ENCODE measurements at regions not wholly inside any gene's neighbourhood (a gene's known extent, or its start where the extent isn't known, plus 50 kb on each side); places are given as distances from the start of the nearest gene placed in this dataset.

- DNase-seq, result no peak
- H3K36me3 ChIP-seq, result no peaks in the 10 kb centered on the region
- no peaks in the 10 kb centered on the region for H3K9me3 ChIP-seq
- H3K4me1 ChIP-seq, result no peaks in the 10 kb centered on the region
- no peak overlapping the region for H3K4me3 ChIP-seq
- intact Hi-C loops (cut with DNase I), result no loop called here
- ATAC-seq, result no peak
- H3K27me3 ChIP-seq (ENCODE audit: low read depth), result no peaks in the 10 kb centered on the region
- no peak overlapping the region for H3K27ac ChIP-seq
- no peak for TF ChIP-seq CTCF (IDR thresholded peaks at IDR 0.05)
Observed at GRCh38 chr5:133698259-133698554, 85.9 kb upstream of the FSTL4 start.

GRCh38 chr5:133697536-133698258, 85.4 kb upstream of the FSTL4 start:
- DNase-seq, result no peak

GRCh38 chr5:133696782-133697507, 84.6 kb upstream of the FSTL4 start:
- H3K4me1 ChIP-seq, result no peaks in the 10 kb centered on the region
- H3K4me3 ChIP-seq, result no peak overlapping the region
- DNase-seq (no peak), ATAC-seq (no peak)
- no peak overlapping the region for H3K27ac ChIP-seq
- no peak for TF ChIP-seq CTCF (IDR thresholded peaks at IDR 0.05)
- no peaks in the 10 kb centered on the region for H3K27me3 ChIP-seq (ENCODE audit: low read depth)
- intact Hi-C loops (cut with DNase I), result no loop called here
- no peaks in the 10 kb centered on the region for H3K9me3 ChIP-seq
- no peaks in the 10 kb centered on the region for H3K36me3 ChIP-seq

More at GRCh38 chr5:133697536-133698258, 85.4 kb upstream of the FSTL4 start:
- no peak for TF ChIP-seq CTCF (IDR thresholded peaks at IDR 0.05)
- H3K9me3 ChIP-seq, result no peaks in the 10 kb centered on the region
- H3K36me3 ChIP-seq, result no peaks in the 10 kb centered on the region
- ATAC-seq, result no peak
- H3K27ac ChIP-seq, result no peak overlapping the region
- H3K27me3 ChIP-seq (ENCODE audit: low read depth), result no peaks in the 10 kb centered on the region
- H3K4me3 ChIP-seq, result no peak overlapping the region
- H3K4me1 ChIP-seq, result no peaks in the 10 kb centered on the region
- intact Hi-C loops (cut with DNase I), result no loop called here

- H3K36me3 ChIP-seq, result no peaks in the 10 kb centered on the region
- ATAC-seq (no peak), DNase-seq (no peak)
- no peaks in the 10 kb centered on the region for H3K27me3 ChIP-seq (ENCODE audit: low read depth)
- no peak for TF ChIP-seq CTCF (IDR thresholded peaks at IDR 0.05)
- H3K4me1 ChIP-seq, result no peaks in the 10 kb centered on the region
- H3K4me3 ChIP-seq, result no peak overlapping the region
- no peaks in the 10 kb centered on the region for H3K9me3 ChIP-seq
- intact Hi-C loops (cut with DNase I), result no loop called here
- no peak overlapping the region for H3K27ac ChIP-seq
Observed at GRCh38 chr5:133696006-133696584, 83.8 kb upstream of the FSTL4 start.

GRCh38 chr5:133694181-133694831, 82.0 kb upstream of the FSTL4 start:
- Histone ChIP-seq H3K4me3 (no peak overlapping the region), H3K9me3 (no peaks in the 10 kb centered on the region), H3K36me3 (no peaks in the 10 kb centered on the region), H3K27ac (no peak overlapping the region), H3K27me3 (ENCODE audit: low read depth) (no peaks in the 10 kb centered on the region), H3K4me1 (no peaks in the 10 kb centered on the region)
- intact Hi-C loops (cut with DNase I), result no loop called here
- ATAC-seq (no peak), DNase-seq (no peak)
- TF ChIP-seq CTCF (IDR thresholded peaks at IDR 0.05), result no peak
